ENCODE measurements at regions not wholly inside any gene's neighbourhood (a gene's known extent, or its start where the extent isn't known, plus 50 kb on each side); places are given as distances from the start of the nearest gene placed in this dataset.

DNA sequence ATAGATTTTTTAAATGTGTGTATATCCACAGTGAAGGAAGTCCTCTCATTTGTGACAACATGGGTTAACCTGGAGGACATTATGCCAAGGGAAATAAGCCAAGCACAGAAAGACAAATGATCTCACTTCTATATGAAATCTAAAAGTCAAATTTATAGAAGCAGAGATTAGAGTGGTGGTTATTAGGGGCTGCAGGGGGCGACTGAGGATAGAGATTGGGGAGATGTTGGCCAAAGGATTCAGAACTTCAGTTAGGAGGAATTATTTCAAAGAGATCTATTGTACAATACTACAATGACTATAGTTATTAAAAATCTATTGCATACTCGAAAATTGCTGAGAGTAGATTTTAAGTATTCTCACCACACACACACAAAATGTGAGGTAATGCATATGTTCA is 252.4 kb upstream of the SLC39A10 start:
- no peak for DNase-seq

DNA sequence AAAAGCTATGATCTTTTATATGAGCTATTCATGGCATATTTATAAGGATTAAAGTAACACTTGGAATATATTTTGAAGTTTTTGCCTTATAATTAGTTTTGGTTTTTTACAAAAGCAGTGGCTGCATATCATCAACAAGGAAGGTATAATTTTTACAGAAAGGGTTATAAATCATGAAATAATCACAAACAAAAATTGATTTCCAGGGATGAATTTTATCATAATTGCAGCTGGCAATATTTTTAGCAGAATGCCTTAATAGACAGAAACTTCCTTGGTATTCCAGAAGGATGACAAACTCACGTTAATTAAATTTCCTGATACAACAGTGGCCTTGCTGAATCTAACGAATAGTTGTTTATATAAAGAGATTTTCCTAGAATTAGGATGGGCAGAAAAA is 260.5 kb upstream of the SLC39A10 start:
- no peak for DNase-seq

DNA sequence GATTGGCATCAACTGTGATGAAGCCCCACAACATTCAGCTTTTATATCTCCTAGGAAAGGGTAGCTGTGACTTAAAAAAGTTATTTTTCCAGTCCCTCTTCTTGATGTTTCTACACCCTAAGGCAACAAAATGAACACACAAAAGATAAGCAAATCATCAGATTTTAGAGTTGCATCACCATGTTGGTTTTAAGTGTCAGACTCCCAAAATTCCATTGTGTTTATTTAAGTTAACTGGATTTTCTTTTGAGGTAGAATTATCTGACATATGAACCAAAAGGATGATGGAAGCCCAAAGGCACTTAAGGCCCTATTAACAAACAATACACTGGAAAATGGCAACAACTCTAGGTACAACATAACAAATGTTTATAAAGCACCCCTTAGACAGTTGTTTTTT is 261.7 kb upstream of the SLC39A10 start:
- no peak for DNase-seq

DNA sequence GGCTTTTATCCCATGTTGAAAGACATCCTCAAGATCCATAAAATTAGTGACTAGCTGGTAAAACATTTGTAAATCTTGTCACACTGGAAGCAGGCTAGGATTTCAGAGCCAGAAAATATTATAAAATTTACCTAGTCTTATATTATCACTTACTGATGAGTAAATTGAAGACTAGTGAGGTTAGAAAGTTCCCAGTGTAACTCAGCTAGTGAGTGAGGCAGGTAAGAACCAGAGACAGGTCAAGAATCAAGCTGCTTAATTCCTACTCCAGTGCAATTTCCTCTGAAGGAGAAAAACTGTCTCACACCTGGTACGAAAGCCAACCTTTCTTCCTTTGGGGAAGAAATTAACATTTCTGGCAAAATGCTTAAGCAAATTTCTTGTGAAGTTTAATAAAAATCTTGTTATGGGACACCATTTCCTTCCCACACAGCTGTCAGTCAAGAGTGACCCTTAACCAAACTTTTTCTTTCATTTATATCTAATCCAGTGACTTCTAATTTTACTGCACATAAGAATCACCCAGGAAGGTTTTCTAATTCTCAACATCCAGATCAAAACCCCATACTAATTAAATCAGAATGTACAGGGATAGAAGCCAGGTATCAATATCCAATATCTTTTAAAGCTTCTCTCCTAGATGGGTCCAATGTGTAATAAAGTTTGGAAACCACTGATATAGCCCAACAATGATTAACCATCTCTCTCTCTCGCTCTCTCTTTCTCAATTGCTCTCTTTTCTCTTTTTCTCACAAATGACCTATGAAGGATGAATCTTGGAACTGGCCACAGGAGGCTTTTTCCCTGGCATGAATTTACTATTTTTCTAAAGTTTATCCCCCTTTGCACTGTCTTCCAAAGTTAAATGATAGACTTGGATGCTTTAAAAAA is 264.3 kb upstream of the SLC39A10 start:
- DNase-seq: no peak

DNA sequence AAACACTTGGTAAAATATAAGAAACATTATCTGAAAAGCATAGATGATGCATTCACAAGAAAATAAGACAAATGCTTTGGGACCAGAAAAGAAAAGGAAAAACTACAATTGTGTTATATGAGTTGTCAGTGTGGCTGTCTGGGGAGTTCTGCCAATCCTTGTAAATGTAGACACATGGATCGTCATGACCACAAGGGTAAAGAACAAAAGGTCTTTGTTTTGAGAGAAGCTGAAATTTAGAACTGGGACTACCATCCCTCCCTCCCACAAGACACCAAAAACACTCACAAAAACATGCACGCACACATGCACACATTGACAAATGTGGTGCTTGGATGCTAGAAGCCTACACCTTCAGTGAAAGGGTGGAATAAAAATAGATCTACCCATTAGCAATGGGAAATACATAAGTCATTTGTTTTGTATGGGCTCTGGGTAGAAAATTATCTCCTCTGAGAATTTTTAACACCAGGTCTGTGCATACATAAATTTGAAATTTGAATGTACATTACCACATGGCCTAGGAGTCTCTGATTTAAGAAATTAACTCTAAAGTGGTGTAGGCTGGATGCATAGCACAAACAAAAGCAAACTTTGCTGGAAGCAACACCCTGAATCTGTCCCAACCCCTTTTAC is 266.2 kb upstream of the SLC39A10 start:
- DNase-seq: no peak

DNA sequence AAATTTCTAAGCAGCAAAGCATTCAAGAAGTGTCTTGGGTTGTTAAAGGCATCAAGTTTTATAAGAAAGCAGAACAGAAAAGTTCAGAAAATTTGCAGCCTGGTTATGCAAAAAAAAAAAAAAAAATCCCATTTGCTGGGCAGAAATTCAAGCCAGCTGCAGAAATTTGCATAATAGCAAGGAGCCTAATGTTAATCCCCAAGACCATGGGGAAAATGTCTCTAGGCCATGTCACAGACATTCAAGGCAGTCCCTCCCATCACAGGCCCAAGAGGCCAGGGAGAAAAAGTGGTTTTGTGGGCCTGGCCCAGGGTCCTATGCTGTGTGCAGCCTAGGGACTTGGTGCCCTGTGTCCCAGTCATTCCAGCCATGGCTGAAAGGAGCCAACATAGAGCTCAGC is 269.0 kb upstream of the SLC39A10 start:
- no peak for DNase-seq

DNA sequence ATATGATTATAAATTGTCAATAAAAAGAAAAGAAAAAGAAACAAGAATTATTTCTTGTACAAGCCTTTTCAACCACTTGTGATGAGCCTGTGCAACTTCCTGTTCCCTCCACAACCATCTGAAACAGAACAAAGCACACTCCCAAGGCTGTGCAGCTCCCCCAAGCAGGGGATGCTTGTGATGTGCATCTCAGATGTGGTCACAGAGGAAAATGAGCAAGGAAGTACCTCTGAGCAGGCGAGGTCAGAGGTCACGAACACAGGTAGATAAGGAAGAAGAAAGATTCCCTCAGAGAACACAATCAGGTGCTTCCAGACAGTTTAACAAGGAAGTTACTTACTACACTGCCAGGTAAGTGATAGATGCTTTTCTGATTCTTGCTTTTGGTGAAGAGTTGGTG is 274.8 kb upstream of the SLC39A10 start:
- DNase-seq: no peak

DNA sequence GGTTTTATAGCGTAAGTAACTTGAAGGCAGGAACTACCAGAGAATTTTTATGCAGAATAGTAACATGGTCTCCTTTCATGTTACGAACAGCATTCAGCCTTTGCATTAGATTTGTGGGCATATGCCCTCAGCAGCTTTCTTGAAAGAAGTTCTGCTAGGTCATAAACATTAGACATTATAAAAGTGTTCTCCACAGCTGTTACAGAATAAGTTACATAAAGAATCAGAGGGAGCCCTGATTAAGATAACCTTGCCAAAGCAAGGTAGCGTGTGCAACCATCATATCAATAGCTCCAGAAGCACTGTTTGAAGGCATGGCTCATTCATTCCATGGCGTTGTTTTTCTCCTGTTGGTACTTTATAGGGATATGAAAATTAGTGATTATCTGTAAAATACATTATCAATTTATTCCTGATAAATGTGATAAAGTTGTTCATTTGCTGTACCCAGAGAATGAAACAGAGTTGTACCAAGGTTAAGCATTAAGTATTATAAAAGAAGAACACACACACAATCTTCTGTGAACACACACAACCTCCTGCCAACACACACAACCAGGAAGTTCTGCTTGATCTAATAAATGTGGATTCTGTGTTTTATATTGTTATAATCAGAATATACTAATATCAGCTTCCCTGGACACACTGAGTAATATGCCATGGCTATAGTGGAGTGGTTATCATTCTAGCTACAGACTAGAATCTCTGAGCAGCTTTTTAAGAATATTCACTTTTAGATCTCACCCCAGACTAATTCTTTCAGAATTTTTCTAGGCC is 286.7 kb upstream of the SLC39A10 start:
- no peak for DNase-seq

DNA sequence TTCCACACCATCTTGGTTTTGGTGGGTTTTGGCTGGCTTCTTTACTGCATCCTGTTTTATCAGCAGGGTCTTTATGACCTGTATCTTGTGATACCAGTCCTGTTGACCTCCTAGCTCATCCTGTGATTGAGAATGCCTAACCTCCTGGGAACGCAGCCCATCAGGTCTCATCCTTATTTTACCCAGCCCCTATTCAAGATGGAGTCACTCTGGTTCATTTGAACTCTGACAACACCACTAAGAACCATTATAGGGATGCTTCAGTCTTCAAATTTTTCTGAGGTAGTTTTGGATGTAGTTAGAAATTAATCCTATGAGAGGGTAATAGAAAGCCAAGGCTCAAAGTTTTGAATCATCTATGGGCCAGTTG is 287.8 kb upstream of the SLC39A10 start:
- DNase-seq: no peak

DNA sequence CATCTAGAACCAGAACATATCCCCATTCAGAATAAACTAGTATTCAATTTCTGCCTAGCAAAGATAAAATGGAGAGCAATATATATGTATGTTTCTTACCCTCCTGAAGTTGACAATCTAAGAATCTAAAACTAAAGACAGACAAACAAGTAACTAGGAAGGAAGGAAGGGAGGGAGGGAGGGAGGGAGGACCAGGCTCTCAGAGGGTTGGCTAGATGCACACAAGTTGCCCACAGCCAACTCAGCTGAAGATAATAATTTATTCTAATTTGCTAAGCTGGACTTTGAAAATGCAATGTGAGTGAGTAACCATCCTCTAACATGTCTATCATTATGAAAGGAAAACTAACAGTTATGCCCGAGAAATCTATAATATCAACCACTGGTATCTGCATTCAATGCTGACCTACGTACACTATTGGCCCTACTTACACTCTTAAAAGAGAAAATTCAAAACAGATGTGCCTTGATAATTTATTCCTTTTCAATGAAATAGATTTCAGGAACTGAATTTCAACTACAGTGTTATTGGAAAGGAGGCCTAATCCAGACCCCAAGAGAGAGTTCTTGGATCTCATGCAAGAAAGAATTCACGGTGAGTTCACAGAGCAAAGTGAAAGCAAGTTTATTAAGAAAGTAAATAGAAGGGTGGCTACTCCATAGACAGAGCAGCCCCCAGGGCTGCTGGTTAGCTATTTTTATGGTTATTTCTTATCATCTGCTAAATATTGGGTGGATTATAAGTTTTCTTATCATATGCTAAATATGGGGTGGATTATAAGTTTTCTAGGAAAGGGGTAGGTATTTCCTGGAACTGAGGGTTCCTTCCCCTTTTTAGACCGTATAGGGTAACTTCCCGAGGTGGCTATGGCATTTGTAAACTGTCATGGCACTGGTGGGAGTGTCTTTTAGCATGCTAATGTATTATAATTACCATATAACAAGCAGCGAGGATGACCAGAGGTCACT is 288.5 kb upstream of the SLC39A10 start:
- no peak for DNase-seq

DNA sequence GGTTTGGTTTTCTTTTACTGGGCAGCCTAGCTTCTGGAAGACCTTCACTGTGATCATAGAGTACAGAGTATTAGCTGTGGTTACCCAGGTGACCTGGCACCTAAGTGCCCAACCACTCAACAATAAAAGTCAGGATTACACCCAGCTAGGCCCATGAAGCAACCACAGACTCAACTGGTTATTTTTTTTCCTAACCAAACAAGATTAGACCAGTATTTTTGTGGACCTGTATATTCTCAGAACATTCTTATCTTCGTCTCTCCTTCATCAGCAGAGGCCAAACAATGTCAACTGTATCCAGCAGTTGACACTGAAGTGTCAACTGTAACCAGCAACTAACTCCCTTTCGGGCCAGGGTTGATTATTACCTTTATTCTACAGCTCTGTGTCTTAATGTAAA is 289.2 kb upstream of the SLC39A10 start:
- no peak for DNase-seq

DNA sequence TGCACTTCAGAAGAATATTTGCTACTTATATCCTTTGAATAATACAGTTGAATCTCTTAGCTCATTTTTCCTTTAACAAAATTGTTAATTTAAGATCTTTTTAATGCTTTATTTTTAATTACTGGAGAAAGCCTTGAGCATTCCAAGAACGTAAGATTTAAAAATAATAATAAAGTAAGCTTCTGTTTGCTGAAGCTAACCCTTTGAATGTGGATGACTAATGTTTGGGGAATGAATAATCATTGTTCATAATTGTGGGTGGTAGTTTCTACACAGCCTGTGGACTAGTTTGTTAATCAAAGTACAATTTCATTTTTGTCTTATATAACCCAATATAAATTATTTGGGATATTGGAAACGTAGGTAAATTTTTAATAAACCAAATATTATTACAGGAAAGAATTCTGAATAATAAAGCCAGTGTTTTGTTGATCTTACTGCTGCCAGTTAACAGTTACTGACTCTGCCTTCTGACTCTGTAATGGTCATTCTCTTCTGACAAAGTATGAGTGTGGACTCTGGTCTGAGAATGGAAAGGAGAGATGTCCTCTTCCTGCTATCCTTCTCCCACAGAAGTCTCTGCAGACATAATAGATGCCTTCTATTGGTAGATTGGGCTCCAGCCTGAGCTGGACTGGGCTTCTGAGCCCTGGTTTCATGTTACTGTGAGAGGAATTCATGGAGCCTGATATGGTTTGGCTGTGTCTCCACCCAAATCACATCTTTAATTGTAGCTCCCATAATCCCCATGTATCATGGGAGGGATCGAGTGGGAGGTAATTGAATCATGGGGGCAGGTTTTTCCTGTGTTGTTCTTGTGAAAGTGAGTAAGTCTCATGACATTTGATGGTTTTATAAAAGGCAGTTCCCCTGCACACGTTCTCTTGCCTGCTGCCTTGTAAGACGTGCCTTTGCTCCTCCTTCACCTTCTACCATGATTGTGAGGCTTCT is 292.7 kb upstream of the SLC39A10 start:
- DNase-seq: no peak

DNA sequence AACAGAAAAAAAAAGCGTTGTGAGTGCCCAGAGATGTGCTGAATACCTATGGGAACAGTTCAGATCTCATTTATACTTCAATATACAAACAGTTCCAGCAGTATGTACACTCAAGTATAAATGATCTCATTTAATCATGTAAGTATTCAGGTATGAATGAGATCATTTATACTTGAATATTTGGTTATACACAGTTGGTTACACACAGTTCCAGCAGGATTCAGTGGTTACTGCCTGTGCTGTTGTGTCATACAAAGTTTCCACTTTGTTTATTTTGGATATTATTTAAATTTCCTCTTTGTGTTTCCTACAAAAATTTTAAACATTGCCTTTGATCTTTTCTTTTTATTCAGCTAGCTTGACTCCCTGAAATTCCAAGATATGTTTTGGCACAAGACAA is 293.5 kb upstream of the SLC39A10 start:
- DNase-seq: no peak

DNA sequence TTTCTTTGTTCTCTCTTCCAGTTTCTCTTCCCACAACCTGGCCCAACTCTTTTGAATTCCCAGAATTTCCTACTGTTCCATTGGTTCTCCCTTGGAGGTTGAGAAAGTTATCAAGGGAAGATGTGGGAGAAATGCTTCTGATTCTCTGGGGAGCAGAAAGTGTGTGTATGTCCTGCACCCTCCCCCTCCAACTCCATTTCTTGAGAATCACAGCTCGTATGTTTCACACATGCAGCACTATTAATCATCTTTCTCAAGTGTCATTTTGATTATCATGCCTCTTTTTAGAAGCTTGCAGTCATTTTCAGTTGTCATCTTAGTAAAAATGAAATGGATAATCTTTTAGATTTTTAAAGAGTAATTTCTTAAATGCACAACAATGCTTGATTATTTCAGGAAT is 296.8 kb upstream of the SLC39A10 start:
- no peak for DNase-seq

DNA sequence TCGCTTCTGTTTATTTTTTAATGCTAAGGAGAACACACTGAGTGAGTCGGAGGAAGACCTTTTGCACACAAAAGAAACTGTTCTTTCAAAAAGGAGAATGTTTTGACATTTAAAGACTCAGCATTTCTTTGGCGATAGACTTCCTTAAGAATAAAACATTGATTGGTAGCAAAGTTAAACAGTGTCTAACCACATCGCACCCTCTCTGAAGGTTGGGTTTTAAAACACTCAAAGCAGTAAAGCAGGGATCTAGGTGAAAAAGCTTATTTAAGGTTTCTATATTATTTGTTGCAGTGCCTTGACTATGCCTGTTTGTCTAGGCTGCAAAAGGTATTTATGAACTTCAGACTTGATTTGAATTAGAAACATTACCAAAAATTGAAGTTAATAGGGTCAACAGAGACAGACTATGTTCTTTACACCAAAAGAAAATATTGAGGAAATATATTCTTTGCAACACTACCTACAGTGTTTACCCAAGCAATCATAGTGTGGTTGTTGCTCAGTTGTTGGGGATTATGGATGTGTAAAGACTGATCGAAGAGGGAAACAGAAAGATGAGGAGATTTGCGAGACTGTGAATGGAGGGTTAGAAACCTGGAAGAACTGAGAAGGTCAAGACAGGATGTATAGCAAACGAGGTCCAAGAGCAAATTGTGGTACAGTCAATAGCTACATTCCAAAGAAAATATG is 297.8 kb upstream of the SLC39A10 start:
- DNase-seq: no peak

DNA sequence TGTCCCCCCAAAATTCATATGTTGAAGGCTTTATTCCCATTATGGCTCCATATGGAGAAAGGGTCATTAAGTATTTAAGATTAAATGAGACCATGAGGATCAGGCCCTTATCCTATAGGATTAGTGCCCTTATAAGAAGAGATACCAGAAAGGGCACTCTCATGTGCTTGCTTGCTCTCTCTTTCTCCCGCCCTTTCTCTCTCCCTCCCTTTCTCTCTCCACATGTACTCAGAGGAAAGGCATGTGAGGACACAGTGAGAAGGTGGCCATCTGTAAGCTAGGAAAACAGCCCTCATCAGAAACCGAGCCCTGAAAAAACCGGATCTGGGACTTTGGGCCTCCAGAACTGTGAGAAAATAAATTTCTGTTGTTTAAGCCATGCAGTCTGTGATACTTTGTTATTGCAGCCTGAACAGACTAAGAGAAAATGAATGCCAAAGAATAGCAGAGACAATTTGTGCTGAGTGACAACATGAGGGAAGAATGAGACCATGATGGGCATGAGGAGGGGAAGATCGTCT is 300.0 kb upstream of the SLC39A10 start:
- no peak for DNase-seq

DNA sequence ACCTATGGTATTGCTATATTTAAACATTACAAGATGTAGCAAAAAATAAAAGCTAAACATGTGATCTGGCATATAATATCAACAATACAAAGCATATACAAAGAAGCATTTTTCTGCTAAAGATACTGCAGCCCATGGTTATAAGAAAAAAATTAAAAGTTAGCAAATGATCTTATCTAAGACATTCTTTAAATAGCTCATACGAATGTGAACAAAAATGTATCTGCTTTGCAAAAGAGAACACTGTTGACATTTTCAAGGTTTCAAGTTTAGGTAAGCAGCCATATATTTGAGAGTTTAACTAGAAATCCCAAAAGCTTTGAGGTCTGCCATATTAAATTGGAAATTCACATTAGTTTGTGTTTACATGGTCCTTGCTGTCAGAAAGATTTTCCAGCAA is 301.0 kb upstream of the SLC39A10 start:
- no peak for DNase-seq

DNA sequence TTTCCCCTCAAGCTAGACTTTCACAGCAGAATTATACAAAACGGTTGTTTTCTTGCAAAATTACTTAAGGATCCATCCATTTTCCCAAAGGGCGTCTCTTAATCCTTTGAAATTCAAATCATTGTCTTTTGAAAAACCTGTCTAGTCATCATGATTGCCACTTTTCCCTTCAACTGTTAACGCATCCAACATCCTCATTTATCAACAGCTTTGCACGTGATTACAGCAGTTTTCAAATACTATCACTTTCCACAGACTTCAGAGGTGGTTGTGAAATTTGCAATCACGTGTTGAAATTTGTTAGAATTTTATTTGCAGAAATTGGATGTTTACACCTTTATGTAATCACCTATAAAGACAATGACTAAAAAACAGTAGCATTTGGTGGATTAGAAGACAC is 304.4 kb upstream of the SLC39A10 start:
- DNase-seq: no peak

DNA sequence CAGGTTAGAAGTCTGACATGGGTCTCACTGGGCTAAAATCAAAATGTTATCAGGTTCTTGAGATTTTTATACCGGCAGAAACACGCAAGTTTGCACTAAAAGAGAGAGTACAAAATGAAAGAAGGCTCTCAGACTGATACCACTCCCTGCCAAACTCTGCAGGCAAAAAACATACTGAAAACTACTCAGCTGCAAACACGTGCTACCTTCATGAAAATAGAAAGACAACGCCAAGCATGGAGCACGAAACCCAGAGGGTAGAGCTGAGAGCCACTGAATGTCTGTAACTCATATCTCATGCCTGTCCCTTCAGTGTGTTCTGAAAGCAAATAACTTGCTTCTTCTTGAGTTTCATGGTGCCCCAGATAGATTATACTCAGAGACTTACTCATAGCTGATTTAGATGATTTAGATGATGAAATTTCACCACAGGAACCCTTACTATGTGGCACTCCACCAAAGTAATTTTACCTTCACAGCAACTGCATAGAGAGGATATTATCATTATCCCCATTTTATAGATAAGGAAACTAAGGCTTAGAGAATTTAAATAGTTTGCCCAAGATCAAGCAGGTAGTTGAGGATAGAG is 313.0 kb upstream of the SLC39A10 start:
- no peak for DNase-seq

DNA sequence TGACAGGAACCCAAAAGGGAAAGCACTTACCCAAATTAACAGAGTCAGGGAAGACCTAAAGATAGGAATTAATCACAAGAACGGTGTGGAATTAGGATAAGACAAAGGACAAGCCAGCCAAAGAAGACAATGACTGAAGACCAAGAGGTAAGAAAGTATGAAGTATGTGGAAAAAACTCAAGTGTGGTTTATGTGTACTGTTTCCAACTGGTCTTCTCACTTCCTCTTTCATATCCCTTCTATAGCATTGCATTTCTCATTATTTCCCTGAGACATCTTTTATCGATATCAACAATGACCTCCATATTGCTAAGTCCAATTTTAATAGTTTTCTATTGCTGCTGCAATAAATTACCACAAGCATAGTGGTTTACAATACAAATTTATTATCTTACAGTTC is 313.5 kb upstream of the SLC39A10 start:
- DNase-seq: no peak

All from NCI-H146 (cell line).